IMR-90 (cell line): ENCODE measurements at regions not wholly inside any gene's neighbourhood (a gene's known extent, or its start where the extent isn't known, plus 50 kb on each side); places are given as distances from the start of the nearest gene placed in this dataset.

ENCODE experiments used
- ATAC-seq: fragments of 200-7000 bp; cut with Tn5 transposase; 2 replicates; pipeline ENCODE4 v1.9.1; 2020; ENCODE audit warnings: low read depth, mild to moderate bottlenecking, moderate library complexity
- BruUV-seq: library from RNA; stranded (reverse); fragments of 400-500 nt; replicated peaks from 2 replicates; lab custom pipeline; 2021; lab: Mats Ljungman, UMichigan
- CTCF ChIA-PET: fragments of 300-600 bp; formaldehyde crosslinking; extraction: SDS; loops from one replicate; lab custom pipeline; 2021; ENCODE audit warnings: antibody characterized with exemption; lab: Yijun Ruan, JAX
- POLR2A ChIA-PET: fragments of 300-600 bp; sonication (Branson Sonifier 250); formaldehyde crosslinking; loops from one replicate; lab custom pipeline; 2022; ENCODE audit warnings: antibody characterized with exemption; ENCODE audit not compliant: unreplicated experiment; lab: Charles Lee
- DNase-seq: peaks from one replicate; pipeline ENCODE4 v3.0.0; 2013
- H2AFZ ChIP-seq: replicated peaks from 2 replicates; pipeline ENCODE3; 2013; ENCODE audit warnings: low read length, mild to moderate bottlenecking; ENCODE audit not compliant: poor library complexity
- H2AK5ac ChIP-seq: 2 replicates; pipeline ENCODE4 v1.6.1; 2013; ENCODE audit warnings: low read depth, low read length, inconsistent platforms
- H2AK9ac ChIP-seq: replicated peaks from 2 replicates; pipeline ENCODE3; 2013; ENCODE audit warnings: mild to moderate bottlenecking, low read depth, low read length, moderate library complexity; ENCODE audit not compliant: poor library complexity
- H2BK120ac ChIP-seq: 2 replicates; pipeline ENCODE4 v1.6.1; 2013; ENCODE audit warnings: low read depth, low read length, inconsistent platforms
- H2BK15ac ChIP-seq: 3 replicates; pipeline ENCODE4 v1.6.1; 2013; ENCODE audit warnings: low read depth, low read length, inconsistent platforms
- H2BK20ac ChIP-seq: 2 replicates; pipeline ENCODE4 v1.6.1; 2013; ENCODE audit warnings: low read depth, mild to moderate bottlenecking, inconsistent platforms, low read length, moderate library complexity
- H2BK5ac ChIP-seq: 2 replicates; pipeline ENCODE4 v1.6.1; 2013; ENCODE audit warnings: mild to moderate bottlenecking, low read depth, low read length, inconsistent platforms; ENCODE audit not compliant: poor library complexity, severe bottlenecking
- H3K14ac ChIP-seq: replicated peaks from 2 replicates; pipeline ENCODE4 v1.6.1; 2013; ENCODE audit warnings: low read depth, low read length, inconsistent platforms
- H3K18ac ChIP-seq: 2 replicates; pipeline ENCODE4 v1.6.1; 2013; ENCODE audit warnings: low read depth, low read length, control low read depth
- H3K23ac ChIP-seq: 2 replicates; pipeline ENCODE4 v1.6.1; 2013; ENCODE audit warnings: low read depth, low read length, inconsistent platforms
- H3K27ac ChIP-seq: 2 replicates; pipeline ENCODE4 v1.5.1; 2013; ENCODE audit warnings: mild to moderate bottlenecking, control low read depth, low read length; ENCODE audit not compliant: insufficient read depth
- H3K27me3 ChIP-seq: 2 replicates; pipeline ENCODE4 v1.6.1; 2013; ENCODE audit warnings: low read length; ENCODE audit not compliant: control insufficient read depth, insufficient read depth
- H3K36me3 ChIP-seq: 2 replicates; pipeline ENCODE4 v1.6.1; 2013; ENCODE audit warnings: low read length, mixed read lengths; ENCODE audit not compliant: control insufficient read depth, insufficient read depth
- H3K4ac ChIP-seq: 2 replicates; pipeline ENCODE4 v1.6.1; 2013; ENCODE audit warnings: low read depth, low read length, inconsistent platforms
- H3K4me1 ChIP-seq: 2 replicates; pipeline ENCODE4 v1.6.1; 2013; ENCODE audit warnings: low read length, mixed read lengths; ENCODE audit not compliant: control insufficient read depth, insufficient read depth
- H3K4me2 ChIP-seq: 2 replicates; pipeline ENCODE4 v1.6.1; 2013; ENCODE audit warnings: low read depth, mild to moderate bottlenecking, control low read depth, low read length, moderate library complexity
- H3K4me3 ChIP-seq: 2 replicates; pipeline ENCODE4 v1.5.1; 2013; ENCODE audit warnings: low read depth, mild to moderate bottlenecking, control low read depth, low read length, moderate library complexity; ENCODE audit not compliant: insufficient read depth
- H3K56ac ChIP-seq: 2 replicates; pipeline ENCODE4 v1.6.1; 2013; ENCODE audit warnings: low read length, inconsistent platforms; ENCODE audit not compliant: insufficient read depth; ENCODE audit errors: extremely low read depth
- H3K79me1 ChIP-seq, 2 experiments: 2 replicates each; pipeline ENCODE4 v1.6.1; 2013; ENCODE audit warnings: low read length in 2 of 2, inconsistent platforms in 1 of 2, low read depth in 1 of 2
- H3K9ac ChIP-seq: 2 replicates; pipeline ENCODE4 v1.6.1; 2013; ENCODE audit warnings: low read depth, low read length, control low read depth
- H3K9me1 ChIP-seq: 2 replicates; pipeline ENCODE4 v1.6.1; 2013; ENCODE audit warnings: low read length, inconsistent platforms; ENCODE audit not compliant: insufficient read depth
- H3K9me3 ChIP-seq: 2 replicates; pipeline ENCODE4 v1.6.1; 2013; ENCODE audit warnings: low read length; ENCODE audit not compliant: control insufficient read depth, insufficient read depth
- H4K20me1 ChIP-seq: 2 replicates; pipeline ENCODE4 v1.6.1; 2013; ENCODE audit warnings: low read length, inconsistent platforms; ENCODE audit not compliant: insufficient read depth
- H4K5ac ChIP-seq: 2 replicates; pipeline ENCODE4 v1.6.1; 2013; ENCODE audit warnings: mild to moderate bottlenecking, low read depth, low read length, control low read depth
- H4K8ac ChIP-seq, 2 experiments: 2 replicates each; pipeline ENCODE4 v1.6.1; 2013; ENCODE audit warnings: low read depth in 2 of 2, low read length in 2 of 2, control low read depth in 1 of 2, inconsistent platforms in 1 of 2
- H4K91ac ChIP-seq: 2 replicates; pipeline ENCODE4 v1.6.1; 2013; ENCODE audit warnings: low read depth, low read length, inconsistent platforms; ENCODE audit not compliant: insufficient read depth
- BHLHE40 ChIP-seq: fragments of 150-350 bp; IDR thresholded peaks from 2 replicates; pipeline ENCODE4 v1.6.1; 2016; ENCODE audit warnings: mild to moderate bottlenecking, low read depth, low read length
- CEBPB ChIP-seq: IDR thresholded peaks from 2 replicates; pipeline ENCODE4 v1.6.1; 2012; ENCODE audit warnings: low read depth, low read length, improper control_type of control experiment
- CHD1 ChIP-seq: IDR thresholded peaks from 2 replicates; pipeline ENCODE4 v1.6.1; 2012; ENCODE audit warnings: low read depth, low read length, improper control_type of control experiment
- CTCF ChIP-seq: conservative IDR thresholded peaks from 2 replicates; pipeline ENCODE4 v1.5.1; 2012; ENCODE audit warnings: mild to moderate bottlenecking, low read depth, low read length, improper control_type of control experiment
- ELK1 ChIP-seq: fragments of 150-350 bp; IDR thresholded peaks from 2 replicates; pipeline ENCODE4 v1.6.1; 2016; ENCODE audit warnings: low read depth, mild to moderate bottlenecking, low read length, moderate library complexity, borderline replicate concordance
- FOS ChIP-seq: fragments of 150-350 bp; IDR thresholded peaks from 2 replicates; pipeline ENCODE4 v1.6.1; 2016; ENCODE audit warnings: low read depth, low read length
- MAFK ChIP-seq: IDR thresholded peaks from 2 replicates; pipeline ENCODE4 v1.6.1; 2012; ENCODE audit warnings: low read depth, low read length, improper control_type of control experiment
- MAZ ChIP-seq: IDR thresholded peaks from 2 replicates; pipeline ENCODE4 v1.6.1; 2012; ENCODE audit warnings: low read depth, mild to moderate bottlenecking, low read length, improper control_type of control experiment, moderate library complexity, borderline replicate concordance
- MXI1 ChIP-seq: IDR thresholded peaks from 2 replicates; pipeline ENCODE4 v1.6.1; 2012; ENCODE audit warnings: low read depth, mild to moderate bottlenecking, low read length, moderate library complexity, borderline replicate concordance
- NFE2L2 ChIP-seq: fragments of 150-350 bp; IDR thresholded peaks from 2 replicates; pipeline ENCODE4 v1.6.1; 2016; ENCODE audit warnings: low read depth, mild to moderate bottlenecking, low read length
- POLR2A ChIP-seq: IDR thresholded peaks from 2 replicates; pipeline ENCODE4 v1.6.1; 2012; ENCODE audit warnings: mild to moderate bottlenecking, low read depth, low read length
- RAD21 ChIP-seq: IDR thresholded peaks from 2 replicates; pipeline ENCODE4 v1.6.1; 2012; ENCODE audit warnings: low read length, improper control_type of control experiment
- RCOR1 ChIP-seq: IDR thresholded peaks from 2 replicates; pipeline ENCODE4 v1.6.1; 2012; ENCODE audit warnings: mild to moderate bottlenecking, low read length, improper control_type of control experiment; ENCODE audit not compliant: insufficient replicate concordance
- RFX5 ChIP-seq: IDR thresholded peaks from 2 replicates; pipeline ENCODE4 v1.8.0; 2012; ENCODE audit warnings: low read depth, mild to moderate bottlenecking, low read length, moderate library complexity
- SMC3 ChIP-seq: fragments of 150-350 bp; IDR thresholded peaks from 2 replicates; pipeline ENCODE4 v1.6.1; 2016; ENCODE audit warnings: low read depth, mild to moderate bottlenecking, antibody characterized with exemption, low read length, moderate library complexity
- USF2 ChIP-seq: fragments of 150-350 bp; IDR thresholded peaks from 2 replicates; pipeline ENCODE4 v1.6.1; 2017; ENCODE audit warnings: mild to moderate bottlenecking, antibody characterized with exemption, low read length, low read depth
- WGBS, 2 experiments: methylation state at CpG; one replicate each; pipeline versions ENCODE4 v1.1.5 to v1.1.7; 2013; ENCODE audit warnings: missing lambda C conversion rate in 2 of 2; ENCODE audit not compliant: insufficient read length in 1 of 2; ENCODE audit errors: extremely low coverage in 2 of 2; 5-methylcytosine and 5-hydroxymethylcytosine counted together
- dilution Hi-C: fragments of 300-500 bp; cut with HindIII; formaldehyde crosslinking; loops from one replicate; pipeline ENCODE4 v1.14.3; 2018; ENCODE audit warnings: low sequenced_read_pairs; ENCODE audit not compliant: unreplicated experiment
- in situ Hi-C: fragments of 300-500 bp; cut with MboI; formaldehyde crosslinking; loops from 3 replicates; pipeline ENCODE4 v1.14.3; 2019; ENCODE audit warnings: low sequenced_read_pairs, inconsistent platforms, mixed read lengths
- intact Hi-C: fragments of 100-400 bp; cut with micrococcal nuclease; formaldehyde crosslinking; loops from 2 replicates; pipeline ENCODE4 v1.10.0; 2022

DNA sequence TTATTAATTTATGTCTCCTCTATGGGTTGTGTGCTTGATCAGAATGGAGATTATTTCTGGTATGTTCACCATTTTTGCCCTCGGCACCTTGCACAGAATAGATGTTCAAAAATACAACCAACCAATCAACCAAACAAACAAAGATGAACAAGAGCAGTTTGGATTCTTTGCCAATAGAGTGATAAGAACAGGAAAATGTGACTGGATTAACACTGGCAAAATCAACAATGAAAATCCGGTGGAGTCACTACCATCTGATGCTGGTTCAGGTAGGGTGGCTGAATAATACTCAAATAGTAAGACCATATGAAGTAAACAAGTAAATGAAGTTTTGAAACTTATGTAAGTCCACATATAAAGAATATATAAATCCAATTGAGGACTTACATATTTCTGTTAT is 685.0 kb upstream of the EPHA5 start:
- WGBS, 2 experiments, result no CpG with 5 or more reads among the region's 2 CpGs
- no TSS peak for BruUV-seq
- H3K14ac ChIP-seq, result no peak overlapping the region
- TF ChIP-seq RFX5 (no peak), RCOR1 (no peak), FOS (no peak), CHD1 (no peak), ELK1 (no peak), POLR2A (no peak), USF2 (no peak), CTCF (no peak), CEBPB (no peak), MAZ (no peak), NFE2L2 (no peak), BHLHE40 (no peak), MXI1 (no peak), RAD21 (no peak), MAFK (no peak), SMC3 (no peak)
- no peak overlapping the region for H2AFZ ChIP-seq
- POLR2A ChIA-PET, result no interaction called here
- H3K23ac ChIP-seq, result no peak overlapping the region
- no peaks in the 10 kb centered on the region for H3K27me3 ChIP-seq
- no peak for ATAC-seq
- no peak overlapping the region for H2AK9ac ChIP-seq
- no peak for DNase-seq
- in situ Hi-C loops, result no loop called here
- no peak overlapping the region for H2AK5ac ChIP-seq
- no peak overlapping the region for H3K9ac ChIP-seq
- H2BK120ac ChIP-seq, result no peak overlapping the region
- no peak overlapping the region for H2BK15ac ChIP-seq
- H3K9me3 ChIP-seq, result 0 out of 2 replicates have a peak, but pooled peaks cover 2% of the 10 kb centered on the region
- H3K36me3 ChIP-seq, result no peaks in the 10 kb centered on the region
- H2BK5ac ChIP-seq, result no peak overlapping the region
- no peak overlapping the region for H3K18ac ChIP-seq
- no peak overlapping the region for H4K5ac ChIP-seq
- no peaks in the 10 kb centered on the region for H3K9me1 ChIP-seq
- H4K8ac ChIP-seq, result no peak overlapping the region
- no peaks in the 10 kb centered on the region for H3K79me1 ChIP-seq
- no peaks in the 10 kb centered on the region for H3K4me1 ChIP-seq
- no peak overlapping the region for H2BK20ac ChIP-seq
- dilution Hi-C loops, result no loop called here
- H3K4me3 ChIP-seq, result no peak overlapping the region
- intact Hi-C loops, result no loop called here
- no peak overlapping the region for H3K4ac ChIP-seq
- CTCF ChIA-PET, result no interaction called here
- no peak overlapping the region for H3K56ac ChIP-seq
- H3K27ac ChIP-seq, result no peak overlapping the region
- no peak overlapping the region for H4K91ac ChIP-seq
- H4K20me1 ChIP-seq, result no peaks in the 10 kb centered on the region
- no peak overlapping the region for H3K4me2 ChIP-seq
